Ovary (tissue), 7 donors: ENCODE measurements at regions not wholly inside any gene's neighbourhood (a gene's known extent, or its start where the extent isn't known, plus 50 kb on each side); places are given as distances from the start of the nearest gene placed in this dataset.

Experiments used
- DNase-seq, 5 donors: peaks; one replicate each; pipeline ENCODE4 v3.0.0-alpha.2; 2019 to 2020
- H3K27ac ChIP-seq, 2 donors: fragments of 200-600 bp; one replicate each; pipeline versions ENCODE4 v1.5.1 to v1.8.0; 2019 to 2022
- H3K27me3 ChIP-seq: fragments of 200-600 bp; one replicate; pipeline ENCODE4 v1.8.0; 2022
- H3K36me3 ChIP-seq: fragments of 200-600 bp; sonication (generic); one replicate; pipeline ENCODE4 v1.5.1; 2019
- H3K4me1 ChIP-seq: one replicate; pipeline ENCODE4 v1.8.1; 2013; ENCODE audit warnings: mild to moderate bottlenecking, moderate library complexity; ENCODE audit not compliant: insufficient read depth
- H3K4me3 ChIP-seq: fragments of 200-600 bp; sonication (generic); one replicate; pipeline ENCODE4 v1.5.1; 2017
- H3K9me3 ChIP-seq, 2 donors: fragments of 200-600 bp in 1 of 2; sonication (generic) in 1 of 2; one replicate each; pipeline versions ENCODE4 v1.5.1 to v1.8.1; 2013 to 2019; ENCODE audit warnings: mild to moderate bottlenecking in 1 of 2, moderate library complexity in 1 of 2
- EP300 ChIP-seq: sonication (generic); formaldehyde crosslinking; IDR thresholded peaks from one replicate; pipeline ENCODE4 v1.6.1; 2017; ENCODE audit warnings: antibody characterized with exemption
- POLR2A ChIP-seq: fragments of 450-650 bp; IDR thresholded peaks from one replicate; pipeline ENCODE4 v1.6.1; 2017; ENCODE audit warnings: antibody characterized with exemption, mild to moderate bottlenecking, moderate library complexity
- WGBS, 3 donors: extraction: QIAGEN DNeasy Blood & Tissue Kit in 1 of 3; methylation state at CpG; one replicate each; pipeline versions ENCODE4 v1.1.5 to v1.1.7; 2013 to 2017; 5-methylcytosine and 5-hydroxymethylcytosine counted together
- intact Hi-C, 4 donors: fragments of 100-400 bp; cut with DNase I; formaldehyde crosslinking; loops; one replicate each; pipeline versions ENCODE4 v1.11.0 to v1.15.1; 2022 to 2023
- TF ChIP-seq, protein P1 (sequence below), 3 donors: fragments of 450-650 bp in 2 of 3; fragments of 200-600 bp in 1 of 3; IDR thresholded peaks; one replicate each; pipeline versions ENCODE4 v1.5.1 to v1.8.0; 2016 to 2022; ENCODE audit warnings: antibody characterized with exemption in 3 of 3, mild to moderate bottlenecking in 1 of 3
- donor health status: DM: no; HTN: no; CAD: no; lungs with moderate emphysema.
- donor health status: DM: no; HTN: no; CAD: no.
- donor health status: Bipolar disorder and iron deficiency.
- donor health status: DM: no; HTN: no; CAD: no.
- donor health status: DM: yes; HTN: yes; CAD: no.

GRCh38 chr1:114320586-114320985, 166.9 kb upstream of the SYT6 start:
- Histone ChIP-seq H3K27ac (no peak overlapping the region), H3K4me1 (no peaks in the 10 kb centered on the region)
- intact Hi-C loops: no loop called here

DNA sequence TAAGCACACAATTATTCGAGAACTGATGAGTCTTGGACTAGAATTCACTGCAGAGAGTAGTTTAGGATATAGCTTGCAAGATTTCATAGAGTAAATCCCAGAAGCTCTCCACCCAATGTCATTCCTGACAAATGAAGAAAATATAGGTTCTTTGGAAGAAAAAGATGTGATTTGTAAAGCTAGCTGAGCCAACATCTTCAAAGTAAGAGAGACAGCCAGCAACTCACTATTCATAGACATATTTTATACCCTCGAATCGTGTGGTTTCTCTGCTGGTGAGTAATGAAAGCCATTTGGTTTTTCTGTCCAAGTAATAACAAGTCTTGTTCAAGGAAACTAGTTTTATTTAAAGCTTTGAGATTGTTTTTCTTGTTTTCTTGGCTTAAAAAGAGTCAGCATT, 165.7 kb upstream of the SYT6 start:
- H3K27me3 ChIP-seq: no peaks in the 10 kb centered on the region
- H3K27ac ChIP-seq: no peak overlapping the region
- DNase-seq: no peak
- H3K4me1 ChIP-seq: no peaks in the 10 kb centered on the region
- H3K9me3 ChIP-seq: no peaks in the 10 kb centered on the region
- 14 to 22% (median 15%) methylated on average over 3 of the region's 3 CpGs for WGBS, 3 donors
- no peak overlapping the region for H3K4me3 ChIP-seq
- H3K36me3 ChIP-seq: no peaks in the 10 kb centered on the region
- intact Hi-C loops: no loop called here
- TF ChIP-seq EP300: no peak

More at GRCh38 chr1:114320586-114320985, 166.9 kb upstream of the SYT6 start:
- TF ChIP-seq, protein P1, sequence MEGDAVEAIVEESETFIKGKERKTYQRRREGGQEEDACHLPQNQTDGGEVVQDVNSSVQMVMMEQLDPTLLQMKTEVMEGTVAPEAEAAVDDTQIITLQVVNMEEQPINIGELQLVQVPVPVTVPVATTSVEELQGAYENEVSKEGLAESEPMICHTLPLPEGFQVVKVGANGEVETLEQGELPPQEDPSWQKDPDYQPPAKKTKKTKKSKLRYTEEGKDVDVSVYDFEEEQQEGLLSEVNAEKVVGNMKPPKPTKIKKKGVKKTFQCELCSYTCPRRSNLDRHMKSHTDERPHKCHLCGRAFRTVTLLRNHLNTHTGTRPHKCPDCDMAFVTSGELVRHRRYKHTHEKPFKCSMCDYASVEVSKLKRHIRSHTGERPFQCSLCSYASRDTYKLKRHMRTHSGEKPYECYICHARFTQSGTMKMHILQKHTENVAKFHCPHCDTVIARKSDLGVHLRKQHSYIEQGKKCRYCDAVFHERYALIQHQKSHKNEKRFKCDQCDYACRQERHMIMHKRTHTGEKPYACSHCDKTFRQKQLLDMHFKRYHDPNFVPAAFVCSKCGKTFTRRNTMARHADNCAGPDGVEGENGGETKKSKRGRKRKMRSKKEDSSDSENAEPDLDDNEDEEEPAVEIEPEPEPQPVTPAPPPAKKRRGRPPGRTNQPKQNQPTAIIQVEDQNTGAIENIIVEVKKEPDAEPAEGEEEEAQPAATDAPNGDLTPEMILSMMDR (IDR thresholded peaks at IDR 0.05): no peak
- TF ChIP-seq EP300 (no peak), POLR2A (no peak)
- no peak for DNase-seq
- no peaks in the 10 kb centered on the region for H3K27me3 ChIP-seq
- H3K36me3 ChIP-seq: no peaks in the 10 kb centered on the region
- no peaks in the 10 kb centered on the region for H3K9me3 ChIP-seq
- H3K4me3 ChIP-seq: no peak overlapping the region

DNA sequence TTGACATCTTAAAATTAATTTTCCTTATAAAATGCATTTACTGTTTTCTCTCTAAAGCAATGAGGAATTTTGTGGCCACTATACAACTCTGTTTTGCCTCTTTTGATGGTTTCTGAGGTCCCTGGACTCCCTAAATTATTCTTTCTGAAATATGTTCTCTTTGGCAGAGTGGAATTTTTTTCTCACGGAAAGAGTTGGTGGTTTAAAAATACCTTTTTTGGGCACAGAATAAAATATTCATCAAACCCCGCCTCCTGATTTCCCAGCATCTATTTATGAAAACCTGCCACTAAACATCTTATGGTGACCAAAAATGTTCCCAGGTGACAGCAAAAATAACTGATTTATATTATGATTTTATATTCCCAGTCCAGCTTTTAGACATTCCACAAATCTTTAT, 165.3 kb upstream of the SYT6 start:
- Histone ChIP-seq H3K36me3 (no peaks in the 10 kb centered on the region), H3K27me3 (no peaks in the 10 kb centered on the region), H3K9me3 (no peaks in the 10 kb centered on the region), H3K4me1 (no peaks in the 10 kb centered on the region), H3K27ac (no peak overlapping the region), H3K4me3 (no peak overlapping the region)
- WGBS, 3 donors: 58 to 71% (median 61%) methylated on average over 2 of the region's 2 CpGs
- intact Hi-C loops: no loop called here
- DNase-seq: no peak
- TF ChIP-seq, protein P1 (IDR thresholded peaks at IDR 0.05): no peak
- no peak for TF ChIP-seq POLR2A
- TF ChIP-seq EP300: no peak

- no peaks in the 10 kb centered on the region for H3K27me3 ChIP-seq
- intact Hi-C loops: no loop called here
- H3K27ac ChIP-seq: no peak overlapping the region
- H3K9me3 ChIP-seq: no peaks in the 10 kb centered on the region
- TF ChIP-seq POLR2A: no peak
- TF ChIP-seq, protein P1 (IDR thresholded peaks at IDR 0.05): no peak
- TF ChIP-seq EP300: no peak
- 88 to 91% (median 90%) methylated on average over 3 of the region's 3 CpGs for WGBS, 3 donors
- H3K36me3 ChIP-seq: no peaks in the 10 kb centered on the region
- no peak overlapping the region for H3K4me3 ChIP-seq
- no peak for DNase-seq
- no peaks in the 10 kb centered on the region for H3K4me1 ChIP-seq
Observed at GRCh38 chr1:114316204-114316603, 162.5 kb upstream of the SYT6 start.

DNA sequence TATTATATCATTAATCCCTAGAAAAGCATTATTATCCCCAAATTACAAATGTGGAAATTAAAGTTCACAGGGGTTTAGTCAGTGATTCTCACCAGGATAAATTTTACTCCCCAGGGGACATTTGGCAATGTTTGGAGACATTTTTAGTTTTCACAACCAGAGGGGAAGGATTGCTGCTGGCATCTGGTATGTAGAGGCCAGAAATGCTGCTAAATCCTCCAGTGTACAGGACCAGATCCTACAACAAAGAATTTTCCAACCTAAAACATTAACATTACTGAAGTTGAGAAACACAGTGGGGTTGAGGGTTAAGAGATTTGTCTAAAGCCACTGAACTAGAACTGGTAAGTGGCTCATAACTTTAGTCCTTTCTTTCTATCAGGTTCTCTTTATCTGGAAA, 162.0 kb upstream of the SYT6 start:
- Histone ChIP-seq H3K4me3 (no peak overlapping the region), H3K36me3 (no peaks in the 10 kb centered on the region), H3K27me3 (no peaks in the 10 kb centered on the region), H3K27ac (no peak overlapping the region), H3K4me1 (peaks cover 3% of the 10 kb centered on the region), H3K9me3 (no peaks in the 10 kb centered on the region)
- no peak for DNase-seq
- intact Hi-C loops: no loop called here
- TF ChIP-seq EP300 (no peak), POLR2A (no peak)
- TF ChIP-seq, protein P1 (IDR thresholded peaks at IDR 0.05): no peak
